Thymus (tissue), 11 donors: ENCODE measurements at regions not wholly inside any gene's neighbourhood (a gene's known extent, or its start where the extent isn't known, plus 50 kb on each side); places are given as distances from the start of the nearest gene placed in this dataset.

Experiments
- DNase-seq, 9 donors: peaks; one replicate each; pipeline ENCODE4 v3.0.0-alpha.2; 2013; ENCODE audit warnings: low spot score in 9 of 9, low read depth in 6 of 9, missing footprints in 1 of 9
- H3K27ac ChIP-seq, 2 donors: one replicate each; pipeline ENCODE4 v1.5.1; 2013; ENCODE audit warnings: control low read depth in 1 of 2, low read depth in 1 of 2, low read length in 1 of 2, mild to moderate bottlenecking in 1 of 2, moderate library complexity in 1 of 2
- H3K27me3 ChIP-seq, 2 donors: one replicate each; pipeline ENCODE4 v1.5.1; 2013; ENCODE audit warnings: low read length in 1 of 2; ENCODE audit not compliant: control insufficient read depth in 2 of 2, insufficient read depth in 1 of 2
- H3K36me3 ChIP-seq, 2 donors: one replicate each; pipeline ENCODE4 v1.5.1; 2013; ENCODE audit warnings: low read length in 1 of 2, mild to moderate bottlenecking in 1 of 2, moderate library complexity in 1 of 2; ENCODE audit not compliant: control insufficient read depth in 2 of 2, insufficient read depth in 2 of 2
- H3K4me1 ChIP-seq, 2 donors: one replicate each; pipeline ENCODE4 v1.5.1; 2013; ENCODE audit warnings: low read length in 2 of 2; ENCODE audit not compliant: control insufficient read depth in 2 of 2, insufficient read depth in 2 of 2
- H3K4me3 ChIP-seq, 2 donors: one replicate each; pipeline ENCODE4 v1.5.1; 2013; ENCODE audit warnings: low read length in 2 of 2, control low read depth in 1 of 2, mild to moderate bottlenecking in 1 of 2
- H3K9me3 ChIP-seq, 2 donors: one replicate each; pipeline ENCODE4 v1.5.1; 2013; ENCODE audit warnings: low read length in 1 of 2, mild to moderate bottlenecking in 1 of 2; ENCODE audit not compliant: control insufficient read depth in 2 of 2, insufficient read depth in 1 of 2
- WGBS: extraction: QIAGEN DNeasy Blood & Tissue Kit; methylation state at CpG from one replicate; pipeline ENCODE4 v1.1.7; 2013; 5-methylcytosine and 5-hydroxymethylcytosine counted together
- donor health status: healthy.

- Histone ChIP-seq H3K9me3 (no peaks in the 10 kb centered on the region), H3K36me3 (no peaks in the 10 kb centered on the region), H3K4me3 (no peak overlapping the region), H3K4me1 (no peaks in the 10 kb centered on the region), H3K27me3 (no peaks in the 10 kb centered on the region), H3K27ac (no peak overlapping the region)
- no peak for DNase-seq
These were observed 88.4 kb upstream of the RSPO3 start for GRCh38 chr6:127030111-127030510.

- no peak overlapping the region for H3K4me3 ChIP-seq
These were observed 87.6 kb upstream of the RSPO3 start for GRCh38 chr6:127030836-127031235.

GRCh38 chr6:127031511-127031910 lies 87.0 kb upstream of the RSPO3 start:
- Histone ChIP-seq H3K4me3 (no peak overlapping the region), H3K4me1 (no peaks in the 10 kb centered on the region), H3K36me3 (no peaks in the 10 kb centered on the region), H3K27me3 (no peaks in the 10 kb centered on the region), H3K27ac (no peak overlapping the region), H3K9me3 (no peaks in the 10 kb centered on the region)
- no peak for DNase-seq
- WGBS, result 82% methylated on average over 1 of the region's 1 CpG

More at GRCh38 chr6:127030836-127031235, 87.6 kb upstream of the RSPO3 start:
- Histone ChIP-seq H3K9me3 (no peaks in the 10 kb centered on the region), H3K27me3 (no peaks in the 10 kb centered on the region), H3K36me3 (no peaks in the 10 kb centered on the region), H3K27ac (no peak overlapping the region), H3K4me1 (no peaks in the 10 kb centered on the region)
- WGBS, result 60% methylated on average over 1 of the region's 1 CpG
- DNase-seq, result no peak

GRCh38 chr6:127032971-127033370 lies 85.5 kb upstream of the RSPO3 start:
- Histone ChIP-seq H3K36me3 (no peaks in the 10 kb centered on the region), H3K27ac (no peak overlapping the region), H3K4me1 (no peaks in the 10 kb centered on the region), H3K27me3 (no peaks in the 10 kb centered on the region), H3K4me3 (no peak overlapping the region), H3K9me3 (no peaks in the 10 kb centered on the region)
- 98% methylated on average over 3 of the region's 3 CpGs for WGBS
- no peak for DNase-seq

- H3K27me3 ChIP-seq, result no peaks in the 10 kb centered on the region
- no peaks in the 10 kb centered on the region for H3K9me3 ChIP-seq
- DNase-seq, result no peak
- no peaks in the 10 kb centered on the region for H3K36me3 ChIP-seq
- H3K4me1 ChIP-seq, result no peaks in the 10 kb centered on the region
- no peak overlapping the region for H3K27ac ChIP-seq
- H3K4me3 ChIP-seq, result no peak overlapping the region
These were observed 66.8 kb upstream of the RSPO3 start for GRCh38 chr6:127051571-127052260.

- H3K36me3 ChIP-seq, result no peaks in the 10 kb centered on the region
- no peak overlapping the region for H3K27ac ChIP-seq
- H3K27me3 ChIP-seq, result no peaks in the 10 kb centered on the region
- H3K4me1 ChIP-seq, result no peaks in the 10 kb centered on the region
- WGBS, result 72% methylated on average over 2 of the region's 2 CpGs
- no peaks in the 10 kb centered on the region for H3K9me3 ChIP-seq
- no peak overlapping the region for H3K4me3 ChIP-seq
- no peak for DNase-seq
These were observed 65.2 kb upstream of the RSPO3 start for GRCh38 chr6:127053032-127053874.

DNA sequence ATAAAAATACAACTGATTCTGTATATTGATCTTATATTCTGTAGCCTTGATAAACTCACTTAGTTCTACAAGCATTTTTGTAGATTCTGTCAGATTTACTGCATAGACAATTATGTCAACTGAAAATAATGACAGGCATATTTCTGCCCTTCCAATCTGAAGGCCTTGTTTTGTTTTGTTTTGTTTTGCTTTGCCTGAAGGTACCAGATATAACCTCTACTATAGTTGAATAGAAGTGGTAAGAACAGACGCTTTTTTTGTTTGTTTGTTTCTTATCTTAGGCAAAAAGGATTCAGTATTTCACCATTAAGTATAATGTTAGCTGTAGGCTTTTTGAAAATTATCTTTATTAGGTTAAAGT lies 64.6 kb upstream of the RSPO3 start:
- Histone ChIP-seq H3K4me3 (no peak overlapping the region), H3K27ac (no peak overlapping the region), H3K36me3 (no peaks in the 10 kb centered on the region), H3K27me3 (no peaks in the 10 kb centered on the region), H3K4me1 (no peaks in the 10 kb centered on the region), H3K9me3 (no peaks in the 10 kb centered on the region)
- DNase-seq, result no peak
- WGBS, result 77% methylated on average over 1 of the region's 1 CpG

GRCh38 chr6:127058027-127058426 lies 60.4 kb upstream of the RSPO3 start:
- no peak for DNase-seq
- H3K9me3 ChIP-seq, result no peaks in the 10 kb centered on the region
- H3K27me3 ChIP-seq, result no peaks in the 10 kb centered on the region
- no peak overlapping the region for H3K27ac ChIP-seq
- no peaks in the 10 kb centered on the region for H3K36me3 ChIP-seq
- over 99% methylated on average over 2 of the region's 2 CpGs for WGBS
- no peaks in the 10 kb centered on the region for H3K4me1 ChIP-seq
- no peak overlapping the region for H3K4me3 ChIP-seq

DNA sequence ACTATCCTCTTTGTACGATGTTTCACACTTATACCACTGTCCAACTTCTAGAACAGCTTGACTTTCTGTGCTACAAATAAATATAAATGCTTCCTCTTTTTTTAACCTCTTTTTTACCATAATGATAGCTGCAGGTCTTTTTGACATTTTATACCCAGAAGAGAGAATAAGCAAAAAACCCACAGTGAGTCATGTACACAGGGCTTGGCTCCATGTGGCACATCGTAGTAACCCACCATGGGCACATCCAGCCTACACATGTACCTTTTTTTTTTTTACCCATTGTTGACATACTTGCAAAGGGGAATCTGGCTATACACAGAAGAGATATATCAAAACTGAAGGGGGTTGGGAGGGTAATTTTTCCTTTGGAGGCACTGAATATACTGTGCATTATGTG lies 59.5 kb upstream of the RSPO3 start:
- Histone ChIP-seq H3K27me3 (no peaks in the 10 kb centered on the region), H3K9me3 (no peaks in the 10 kb centered on the region), H3K27ac (no peak overlapping the region), H3K4me3 (no peak overlapping the region), H3K4me1 (no peaks in the 10 kb centered on the region), H3K36me3 (no peaks in the 10 kb centered on the region)
- WGBS, result 58% methylated on average over 2 of the region's 2 CpGs
- DNase-seq, result no peak
